ENCODE measurements at regions not wholly inside any gene's neighbourhood (a gene's known extent, or its start where the extent isn't known, plus 50 kb on each side); places are given as distances from the start of the nearest gene placed in this dataset.

- TF ChIP-seq CTCF (IDR thresholded peaks at IDR 0.05; ENCODE audit: insufficient read depth, low read depth, low read length) = no peak
- TF ChIP-seq EZH2 (IDR thresholded peaks at IDR 0.05; ENCODE audit: insufficient read depth, low read length) = no peak
Measured at GRCh38 chr7:96927131-96927530, 78.2 kb upstream of the DLX6 start.
